ENCODE measurements at regions not wholly inside any gene's neighbourhood (a gene's known extent, or its start where the extent isn't known, plus 50 kb on each side); places are given as distances from the start of the nearest gene placed in this dataset.

- no peaks in the 10 kb centered on the region for H3K27me3 ChIP-seq
- no peaks in the 10 kb centered on the region for H3K4me1 ChIP-seq (ENCODE audit: control insufficient read depth in 1 of 2, insufficient read depth in 1 of 2, low read depth in 1 of 2, low read length in 1 of 2)
- no peaks in the 10 kb centered on the region for H3K36me3 ChIP-seq
- H3K9me3 ChIP-seq = no peaks in the 10 kb centered on the region
- no peak overlapping the region for H3K4me3 ChIP-seq (ENCODE audit: low read depth in 1 of 2, low read length in 1 of 2)
- TF ChIP-seq CTCF (IDR thresholded peaks at IDR 0.05) = no peak
- H3K27ac ChIP-seq = no peak overlapping the region
Observed at GRCh38 chr6:156627524-156627923, 149.7 kb upstream of the ARID1B start.

- H3K27me3 ChIP-seq = no peaks in the 10 kb centered on the region
- no peaks in the 10 kb centered on the region for H3K9me3 ChIP-seq
- no peak overlapping the region for H3K27ac ChIP-seq
- no peak for TF ChIP-seq CTCF (IDR thresholded peaks at IDR 0.05)
- peaks cover 2 to 26% of the 10 kb centered on the region in 2 experiments for H3K4me1 ChIP-seq (ENCODE audit: control insufficient read depth in 1 of 2, insufficient read depth in 1 of 2, low read depth in 1 of 2, low read length in 1 of 2)
- H3K4me3 ChIP-seq (ENCODE audit: low read depth in 1 of 2, low read length in 1 of 2) = no peak overlapping the region
- H3K36me3 ChIP-seq = no peaks in the 10 kb centered on the region
Observed at GRCh38 chr6:156622185-156622584, 155.0 kb upstream of the ARID1B start.

GRCh38 chr6:156620331-156620730 lies 156.8 kb upstream of the ARID1B start:
- Histone ChIP-seq H3K27ac (no peak overlapping the region), H3K36me3 (no peaks in the 10 kb centered on the region), H3K4me3 (ENCODE audit: low read depth in 1 of 2, low read length in 1 of 2) (no peak overlapping the region), H3K9me3 (no peaks in the 10 kb centered on the region), H3K4me1 (ENCODE audit: control insufficient read depth in 1 of 2, insufficient read depth in 1 of 2, low read depth in 1 of 2, low read length in 1 of 2) (peaks cover 2 to 31% of the 10 kb centered on the region in 2 experiments), H3K27me3 (no peaks in the 10 kb centered on the region)
- no peak for TF ChIP-seq CTCF (IDR thresholded peaks at IDR 0.05)

- Histone ChIP-seq H3K9me3 (peaks cover 3% of the 10 kb centered on the region), H3K4me3 (ENCODE audit: low read depth in 1 of 2, low read length in 1 of 2) (no peak overlapping the region), H3K36me3 (no peaks in the 10 kb centered on the region), H3K27ac (no peak overlapping the region), H3K4me1 (ENCODE audit: control insufficient read depth in 1 of 2, insufficient read depth in 1 of 2, low read depth in 1 of 2, low read length in 1 of 2) (peaks cover 2 to 31% of the 10 kb centered on the region in 2 experiments), H3K27me3 (no peaks in the 10 kb centered on the region)
- no peak for TF ChIP-seq CTCF (IDR thresholded peaks at IDR 0.05)
Observed at GRCh38 chr6:156618600-156619205, 158.5 kb upstream of the ARID1B start.

GRCh38 chr6:156617941-156618340 lies 159.2 kb upstream of the ARID1B start:
- Histone ChIP-seq H3K4me1 (ENCODE audit: control insufficient read depth in 1 of 2, insufficient read depth in 1 of 2, low read depth in 1 of 2, low read length in 1 of 2) (peaks cover 2 to 31% of the 10 kb centered on the region in 2 experiments), H3K27me3 (no peaks in the 10 kb centered on the region), H3K36me3 (no peaks in the 10 kb centered on the region), H3K4me3 (ENCODE audit: low read depth in 1 of 2, low read length in 1 of 2) (no peak overlapping the region), H3K27ac (no peak overlapping the region), H3K9me3 (peaks cover 7% of the 10 kb centered on the region)
- TF ChIP-seq CTCF (IDR thresholded peaks at IDR 0.05) = no peak
